HepG2 (cell line): ENCODE measurements at regions not wholly inside any gene's neighbourhood (a gene's known extent, or its start where the extent isn't known, plus 50 kb on each side); places are given as distances from the start of the nearest gene placed in this dataset.

ENCODE experiments used
- ATAC-seq: fragments of 200-7000 bp; cut with Tn5 transposase; 3 replicates; pipeline ENCODE4 v1.9.1; 2020; ENCODE audit warnings: mild to moderate bottlenecking, moderate library complexity
- BruUV-seq: library from RNA; stranded (reverse); fragments of 400-500 nt; replicated peaks from 2 replicates; lab custom pipeline; 2021; lab: Mats Ljungman, UMichigan
- CTCF ChIA-PET: fragments of 300-600 bp; formaldehyde crosslinking; extraction: SDS; loops from one replicate; lab custom pipeline; 2021; ENCODE audit warnings: low total read pairs, inconsistent platforms, low intra/inter-chr PET ratio; lab: Yijun Ruan, JAX
- POLR2A ChIA-PET: fragments of 350-600 bp; sonication (Branson Sonifier 250); formaldehyde crosslinking; loops from one replicate; lab custom pipeline; 2020; ENCODE audit warnings: antibody characterized with exemption, inconsistent platforms; lab: Yijun Ruan, JAX
- DNase-seq: peaks from one replicate; pipeline ENCODE4 v3.0.0-alpha.2; 2015; ENCODE audit warnings: low spot score
- FAIRE-seq: peaks from 3 replicates; lab custom pipeline; 2011; peaks lifted over from hg19 to GRCh38; lab: Jason Lieb, UNC
- H2AFZ ChIP-seq: one replicate; pipeline ENCODE4 v1.6.1; 2011; ENCODE audit warnings: low read length, inconsistent platforms
- H3K27ac ChIP-seq: fragments of 300-600 bp; 3 replicates; pipeline ENCODE4 v1.8.0; 2011; ENCODE audit warnings: mixed run types, mild to moderate bottlenecking, mixed read lengths, low read length, inconsistent platforms; ENCODE audit not compliant: insufficient read depth; ENCODE audit errors: extremely low read length
- H3K27me3 ChIP-seq, 2 experiments: fragments of 200-600 bp in 1 of 2; 2 replicates in 1 of 2; 3 replicates in 1 of 2; pipeline versions ENCODE4 v1.6.0 to v1.8.0; 2011; ENCODE audit warnings: low read length in 2 of 2, mild to moderate bottlenecking in 2 of 2, moderate library complexity in 2 of 2, inconsistent platforms in 1 of 2; ENCODE audit not compliant: insufficient read depth in 2 of 2, control insufficient read depth in 1 of 2
- H3K36me3 ChIP-seq, 2 experiments: fragments of 200-600 bp in 1 of 2; replicated peaks in 1 of 2; 2 replicates in 1 of 2; 3 replicates in 1 of 2; pipeline versions ENCODE4 v1.5.1 to v1.8.0; 2011; ENCODE audit warnings: low read length in 2 of 2, inconsistent platforms in 1 of 2; ENCODE audit not compliant: insufficient read depth in 2 of 2, control insufficient read depth in 1 of 2
- H3K4me1 ChIP-seq: 2 replicates; pipeline ENCODE4 v1.5.1; 2012; ENCODE audit warnings: low read length, inconsistent platforms; ENCODE audit not compliant: insufficient read depth
- H3K4me2 ChIP-seq: 2 replicates; pipeline ENCODE4 v1.6.0; 2011; ENCODE audit warnings: low read depth, low read length, inconsistent platforms
- H3K4me3 ChIP-seq, 3 experiments: fragments of 200-600 bp in 1 of 3; sonication (generic), shearing (Covaris generic) in 1 of 3; replicated peaks in 1 of 3; 2 replicates each; pipeline ENCODE4 v1.5.1; 2011 to 2016; ENCODE audit warnings: low read length in 3 of 3, inconsistent platforms in 2 of 3, low read depth in 2 of 3, mild to moderate bottlenecking in 2 of 3, control low read depth in 1 of 3, mixed read lengths in 1 of 3; ENCODE audit not compliant: insufficient read depth in 1 of 3
- H3K79me2 ChIP-seq: one replicate; pipeline ENCODE4 v1.6.1; 2011; ENCODE audit warnings: low read length, inconsistent platforms; ENCODE audit not compliant: insufficient read depth
- H3K9ac ChIP-seq: 2 replicates; pipeline ENCODE4 v1.6.0; 2011; ENCODE audit warnings: mild to moderate bottlenecking, low read depth, low read length, inconsistent platforms; ENCODE audit not compliant: insufficient read depth
- H3K9me3 ChIP-seq: 2 replicates; pipeline ENCODE4 v1.5.1; 2012; ENCODE audit warnings: mild to moderate bottlenecking, low read length
- H4K20me1 ChIP-seq: 2 replicates; pipeline ENCODE4 v1.6.0; 2011; ENCODE audit warnings: inconsistent platforms, mild to moderate bottlenecking, low read length, moderate library complexity; ENCODE audit not compliant: insufficient read depth
- ATF7 ChIP-seq, 2 experiments: fragments of 450-650 bp in 1 of 2; sonication (generic) in 1 of 2; formaldehyde crosslinking in 1 of 2; IDR thresholded peaks; 2 replicates each; pipeline versions ENCODE4 v1.4.0 to v1.6.1; 2016 to 2020; ENCODE audit warnings: antibody characterized with exemption in 1 of 2, mild to moderate bottlenecking in 1 of 2, missing genetic modification reagents in 1 of 2
- PHF8 ChIP-seq: sonication (generic); formaldehyde crosslinking; IDR thresholded peaks from 2 replicates; pipeline ENCODE4 v1.5.0; 2020; ENCODE audit warnings: missing genetic modification reagents
- SMAD3 ChIP-seq: sonication (generic); formaldehyde crosslinking; IDR thresholded peaks from 2 replicates; pipeline ENCODE4 v1.4.0; 2020; ENCODE audit warnings: missing genetic modification reagents
- ZNF264 ChIP-seq: sonication (generic); formaldehyde crosslinking; IDR thresholded peaks from 2 replicates; pipeline ENCODE4 v1.4.0; 2020; ENCODE audit warnings: missing genetic modification reagents
- ZSCAN25 ChIP-seq: sonication (generic); formaldehyde crosslinking; IDR thresholded peaks from 2 replicates; pipeline ENCODE4 v1.8.0; 2022; ENCODE audit warnings: mild to moderate bottlenecking, missing genetic modification reagents
- WGBS: methylation state at CpG from one replicate; pipeline ENCODE4 v1.1.6; 2017; ENCODE audit warnings: low lambda C conversion rate; 5-methylcytosine and 5-hydroxymethylcytosine counted together
- in situ Hi-C: cut with HindIII; loops from 2 replicates; pipeline ENCODE4 v1.10.0; 2017; ENCODE audit warnings: low pct_unique_long_range_greater_than_20kb; ENCODE audit not compliant: extremely low pct_ligation_motif_present
- intact Hi-C: fragments of 100-400 bp; cut with micrococcal nuclease; formaldehyde crosslinking; loops from one replicate; pipeline ENCODE4 v1.10.0; 2022; ENCODE audit not compliant: unreplicated experiment
- TF ChIP-seq, protein P1 (sequence below): sonication (generic); formaldehyde crosslinking; IDR thresholded peaks from 2 replicates; pipeline ENCODE4 v1.8.0; 2022; ENCODE audit warnings: missing genetic modification reagents, low read depth, mild to moderate bottlenecking, borderline replicate concordance
- TF ChIP-seq, protein P2 (sequence below): sonication (generic); formaldehyde crosslinking; IDR thresholded peaks from 2 replicates; pipeline ENCODE4 v1.8.1; 2023; ENCODE audit warnings: mild to moderate bottlenecking, inconsistent platforms, moderate library complexity, missing genetic modification reagents, borderline replicate concordance
- TF ChIP-seq, protein P3 (sequence below): sonication (generic); formaldehyde crosslinking; IDR thresholded peaks from 2 replicates; pipeline ENCODE4 v1.4.0; 2020; ENCODE audit warnings: missing genetic modification reagents
- TF ChIP-seq, protein P4 (sequence below): sonication (generic); formaldehyde crosslinking; IDR thresholded peaks from 2 replicates; pipeline ENCODE4 v1.8.0; 2022; ENCODE audit warnings: missing genetic modification reagents, mild to moderate bottlenecking, borderline replicate concordance

DNA sequence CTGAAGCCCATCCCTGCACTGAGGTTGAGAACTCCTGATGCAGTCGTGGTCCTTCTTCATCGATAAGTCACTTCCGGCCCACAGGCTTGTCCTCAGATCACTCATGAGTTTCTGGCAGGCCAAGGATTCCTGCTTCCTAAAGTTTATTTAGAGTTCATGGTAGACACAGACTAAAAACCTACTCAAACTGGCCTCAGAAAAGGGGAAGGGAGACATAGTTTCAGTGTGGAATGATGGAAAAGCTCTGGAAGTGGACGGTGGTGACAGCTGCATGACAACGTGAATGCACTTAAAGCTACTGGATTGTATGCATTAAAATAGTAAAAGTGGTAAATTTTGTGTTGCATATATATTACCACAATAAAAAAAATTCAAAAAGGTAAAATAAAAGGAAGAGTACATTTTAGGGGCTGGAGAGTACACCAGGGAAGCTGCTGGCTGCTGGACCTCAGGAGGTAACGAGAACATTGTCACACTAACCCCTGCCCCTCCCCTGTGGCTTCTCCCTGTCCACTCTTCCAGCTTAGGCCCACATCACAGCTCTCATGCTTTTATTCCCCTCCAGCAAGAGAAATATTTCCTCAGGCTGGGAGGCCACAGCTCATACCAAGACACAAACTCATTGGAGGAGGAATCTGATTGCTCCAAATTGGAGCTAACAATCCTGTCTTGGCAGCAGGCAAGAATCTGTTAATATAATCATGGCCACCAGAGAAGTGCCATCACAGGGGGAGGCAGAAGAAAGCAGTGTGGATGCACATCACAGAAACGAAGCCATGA, 741.0 kb downstream of the UQCRFS1 start:
- H3K36me3 ChIP-seq = no peaks in the 10 kb centered on the region
- no peaks in the 10 kb centered on the region for H3K4me1 ChIP-seq
- H3K79me2 ChIP-seq = no peaks in the 10 kb centered on the region
- H3K4me2 ChIP-seq = no peak overlapping the region
- H3K27me3 ChIP-seq = no peaks in the 10 kb centered on the region
- no peaks in the 10 kb centered on the region for H4K20me1 ChIP-seq
- H3K9me3 ChIP-seq = peaks cover 52% of the 10 kb centered on the region
- CTCF ChIA-PET = no interaction called here
- H3K9ac ChIP-seq = no peak overlapping the region
- FAIRE-seq = no peak
- in situ Hi-C loops = loop anchor here (25.0 kb wide), 1 partner anchor 415 kb away; no protein-coding TSS in a partner anchor
- TF ChIP-seq, protein P1, sequence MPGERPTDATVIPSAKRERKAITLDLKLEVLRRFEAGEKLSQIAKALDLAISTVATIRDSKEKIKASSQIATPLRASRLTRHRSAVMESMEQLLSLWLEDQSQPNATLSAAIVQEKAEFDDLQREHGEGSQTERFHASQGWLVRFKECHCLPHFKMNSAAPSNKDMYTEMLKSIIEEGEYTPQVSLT (CRISPR knock-in tag) = no peak
- TF ChIP-seq, protein P2, sequence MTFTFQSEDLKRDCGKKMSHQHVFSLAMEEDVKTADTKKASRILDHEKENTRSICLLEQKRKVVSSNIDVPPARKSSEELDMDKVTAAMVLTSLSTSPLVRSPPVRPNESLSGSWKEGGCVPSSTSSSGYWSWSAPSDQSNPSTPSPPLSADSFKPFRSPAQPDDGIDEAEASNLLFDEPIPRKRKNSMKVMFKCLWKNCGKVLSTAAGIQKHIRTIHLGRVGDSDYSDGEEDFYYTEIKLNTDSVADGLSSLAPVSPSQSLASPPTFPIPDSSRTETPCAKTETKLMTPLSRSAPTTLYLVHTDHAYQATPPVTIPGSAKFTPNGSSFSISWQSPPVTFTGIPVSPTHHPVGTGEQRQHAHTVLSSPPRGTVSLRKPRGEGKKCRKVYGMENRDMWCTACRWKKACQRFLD = no peak
- TF ChIP-seq ATF7 (IDR thresholded peaks at IDR 0.05) (no peak), ATF7 (CRISPR knock-in tag; IDR thresholded peaks at IDR 0.05) (no peak), ZSCAN25 (CRISPR knock-in tag) (no peak), ZNF264 (CRISPR knock-in tag) (no peak), PHF8 (CRISPR knock-in tag) (no peak), SMAD3 (CRISPR knock-in tag) (no peak)
- TF ChIP-seq, protein P3, sequence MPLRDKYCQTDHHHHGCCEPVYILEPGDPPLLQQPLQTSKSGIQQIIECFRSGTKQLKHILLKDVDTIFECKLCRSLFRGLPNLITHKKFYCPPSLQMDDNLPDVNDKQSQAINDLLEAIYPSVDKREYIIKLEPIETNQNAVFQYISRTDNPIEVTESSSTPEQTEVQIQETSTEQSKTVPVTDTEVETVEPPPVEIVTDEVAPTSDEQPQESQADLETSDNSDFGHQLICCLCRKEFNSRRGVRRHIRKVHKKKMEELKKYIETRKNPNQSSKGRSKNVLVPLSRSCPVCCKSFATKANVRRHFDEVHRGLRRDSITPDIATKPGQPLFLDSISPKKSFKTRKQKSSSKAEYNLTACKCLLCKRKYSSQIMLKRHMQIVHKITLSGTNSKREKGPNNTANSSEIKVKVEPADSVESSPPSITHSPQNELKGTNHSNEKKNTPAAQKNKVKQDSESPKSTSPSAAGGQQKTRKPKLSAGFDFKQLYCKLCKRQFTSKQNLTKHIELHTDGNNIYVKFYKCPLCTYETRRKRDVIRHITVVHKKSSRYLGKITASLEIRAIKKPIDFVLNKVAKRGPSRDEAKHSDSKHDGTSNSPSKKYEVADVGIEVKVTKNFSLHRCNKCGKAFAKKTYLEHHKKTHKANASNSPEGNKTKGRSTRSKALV = no peak
- TF ChIP-seq, protein P4, sequence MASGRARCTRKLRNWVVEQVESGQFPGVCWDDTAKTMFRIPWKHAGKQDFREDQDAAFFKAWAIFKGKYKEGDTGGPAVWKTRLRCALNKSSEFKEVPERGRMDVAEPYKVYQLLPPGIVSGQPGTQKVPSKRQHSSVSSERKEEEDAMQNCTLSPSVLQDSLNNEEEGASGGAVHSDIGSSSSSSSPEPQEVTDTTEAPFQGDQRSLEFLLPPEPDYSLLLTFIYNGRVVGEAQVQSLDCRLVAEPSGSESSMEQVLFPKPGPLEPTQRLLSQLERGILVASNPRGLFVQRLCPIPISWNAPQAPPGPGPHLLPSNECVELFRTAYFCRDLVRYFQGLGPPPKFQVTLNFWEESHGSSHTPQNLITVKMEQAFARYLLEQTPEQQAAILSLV (CRISPR knock-in tag) = no peak
- H3K27ac ChIP-seq = no peak overlapping the region
- H3K4me3 ChIP-seq = no peak overlapping the region
- POLR2A ChIA-PET = no interaction called here
- ATAC-seq = no peak
- no peak for DNase-seq
- WGBS = 23% methylated on average over 7 of the region's 7 CpGs
- no peak overlapping the region for H2AFZ ChIP-seq
- intact Hi-C loops = no loop called here
- BruUV-seq = no TSS peak
